DOHH2 (cell line): ENCODE measurements at regions not wholly inside any gene's neighbourhood (a gene's known extent, or its start where the extent isn't known, plus 50 kb on each side); places are given as distances from the start of the nearest gene placed in this dataset.
"Not testable (repeated sequence)": the region's sequence is repeated elsewhere in the genome, so short reads cannot be mapped to it uniquely, and the experiment has no call there.

Experiments used
- H3F3A ChIP-seq: fragments of 200-600 bp; sonication (generic), shearing (Covaris generic); 2 replicates; pipeline ENCODE4 v1.6.0; 2016; ENCODE audit warnings: antibody characterized with exemption, mild to moderate bottlenecking; ENCODE audit not compliant: control insufficient read depth, insufficient read depth
- H3K27ac ChIP-seq: fragments of 200-600 bp; sonication (generic); 2 replicates; pipeline ENCODE4 v1.5.1; 2014; ENCODE audit warnings: low read depth, mild to moderate bottlenecking, low read length, moderate library complexity
- H3K27me3 ChIP-seq: fragments of 200-600 bp; sonication (generic); 2 replicates; pipeline ENCODE4 v1.6.1; 2014; ENCODE audit warnings: mild to moderate bottlenecking, low read length, mixed read lengths; ENCODE audit not compliant: control insufficient read depth
- H3K36me3 ChIP-seq: fragments of 200-600 bp; sonication (generic); 2 replicates; pipeline ENCODE4 v1.6.1; 2014; ENCODE audit warnings: mild to moderate bottlenecking, low read length, moderate library complexity, mixed read lengths; ENCODE audit not compliant: control insufficient read depth
- H3K4me1 ChIP-seq: fragments of 200-600 bp; sonication (generic); 2 replicates; pipeline ENCODE4 v1.6.1; 2014; ENCODE audit warnings: mild to moderate bottlenecking, low read length, mixed read lengths; ENCODE audit not compliant: control insufficient read depth
- H3K4me2 ChIP-seq: fragments of 200-600 bp; sonication (generic); 2 replicates; pipeline ENCODE4 v1.6.0; 2014; ENCODE audit warnings: mild to moderate bottlenecking, low read length, moderate library complexity
- H3K4me3 ChIP-seq: fragments of 200-600 bp; sonication (generic); 2 replicates; pipeline ENCODE4 v1.5.1; 2014; ENCODE audit warnings: mild to moderate bottlenecking, low read length, mixed read lengths
- H3K79me2 ChIP-seq: fragments of 200-600 bp; sonication (generic); 2 replicates; pipeline ENCODE4 v1.6.1; 2014; ENCODE audit warnings: mild to moderate bottlenecking, low read length, mixed read lengths; ENCODE audit not compliant: control insufficient read depth
- H3K9me2 ChIP-seq: fragments of 200-600 bp; sonication (generic); replicated peaks from 2 replicates; pipeline ENCODE4 v1.6.1; 2014; ENCODE audit warnings: mild to moderate bottlenecking, low read length, mixed read lengths; ENCODE audit not compliant: control insufficient read depth
- H3K9me3 ChIP-seq: fragments of 200-600 bp; sonication (generic); 2 replicates; pipeline ENCODE4 v1.6.1; 2014; ENCODE audit warnings: antibody characterized with exemption, low read length, mixed read lengths; ENCODE audit not compliant: control insufficient read depth, insufficient read depth
- H4K20me1 ChIP-seq: fragments of 200-600 bp; sonication (generic); 2 replicates; pipeline ENCODE4 v1.6.0; 2014; ENCODE audit warnings: low read depth, mild to moderate bottlenecking, antibody characterized with exemption, low read length, moderate library complexity; ENCODE audit not compliant: control insufficient read depth, insufficient read depth
- CTCF ChIP-seq: fragments of 200-600 bp; sonication (generic); IDR thresholded peaks from one replicate; pipeline ENCODE4 v1.5.1; 2014; ENCODE audit warnings: antibody characterized with exemption, mild to moderate bottlenecking, low read depth, low read length; ENCODE audit not compliant: poor library complexity, severe bottlenecking
- EZH2phosphoT487 ChIP-seq: fragments of 200-600 bp; sonication (generic); IDR thresholded peaks from 2 replicates; pipeline ENCODE4 v1.6.1; 2017; ENCODE audit warnings: borderline replicate concordance, mild to moderate bottlenecking, antibody characterized with exemption, low read length, moderate library complexity, mixed read lengths

- no peaks in the 10 kb centered on the region for H3K79me2 ChIP-seq
- TF ChIP-seq CTCF (no peak), EZH2phosphoT487 (no peak)
- no peaks in the 10 kb centered on the region for H3K9me2 ChIP-seq
- peaks cover 15% of the 10 kb centered on the region for H3K27me3 ChIP-seq
- H3F3A ChIP-seq = no peaks in the 10 kb centered on the region
- no peak overlapping the region for H3K4me3 ChIP-seq
- no peaks in the 10 kb centered on the region for H3K9me3 ChIP-seq
- no peaks in the 10 kb centered on the region for H4K20me1 ChIP-seq
- no peak overlapping the region for H3K27ac ChIP-seq
- no peaks in the 10 kb centered on the region for H3K36me3 ChIP-seq
- H3K4me2 ChIP-seq = no peak overlapping the region
- H3K4me1 ChIP-seq = no peaks in the 10 kb centered on the region
These were observed 129.8 kb downstream of the CD164 start for GRCh38 chr6:109252261-109253041.

GRCh38 chr6:109251839-109252238 lies 130.4 kb downstream of the CD164 start:
- no peak overlapping the region for H3K4me2 ChIP-seq
- H3K27me3 ChIP-seq = peaks cover 15% of the 10 kb centered on the region
- H3K36me3 ChIP-seq = no peaks in the 10 kb centered on the region
- no peaks in the 10 kb centered on the region for H3F3A ChIP-seq
- no peaks in the 10 kb centered on the region for H3K9me3 ChIP-seq
- no peaks in the 10 kb centered on the region for H4K20me1 ChIP-seq
- H3K4me3 ChIP-seq = no peak overlapping the region
- H3K27ac ChIP-seq = no peak overlapping the region
- H3K79me2 ChIP-seq = no peaks in the 10 kb centered on the region
- H3K4me1 ChIP-seq = no peaks in the 10 kb centered on the region
- TF ChIP-seq CTCF (no peak), EZH2phosphoT487 (no peak)
- H3K9me2 ChIP-seq = no peaks in the 10 kb centered on the region

GRCh38 chr6:109250544-109251156 lies 131.6 kb downstream of the CD164 start:
- not testable (repeated sequence) for H3K36me3 ChIP-seq, H3K4me1 ChIP-seq, H3K79me2 ChIP-seq, H4K20me1 ChIP-seq, H3K9me3 ChIP-seq, H3K4me3 ChIP-seq, H3K27ac ChIP-seq, H3K27me3 ChIP-seq, H3K9me2 ChIP-seq, H3F3A ChIP-seq, H3K4me2 ChIP-seq

GRCh38 chr6:109243863-109244825 lies 138.1 kb downstream of the CD164 start:
- Histone ChIP-seq H3K4me2 (no peak overlapping the region), H4K20me1 (no peaks in the 10 kb centered on the region), H3K4me3 (no peak overlapping the region), H3K79me2 (no peaks in the 10 kb centered on the region), H3K27ac (no peak overlapping the region), H3K27me3 (peaks cover 9% of the 10 kb centered on the region; the same call in 1 of the 2 replicates), H3K9me2 (no peaks in the 10 kb centered on the region), H3K36me3 (no peaks in the 10 kb centered on the region), H3K4me1 (no peaks in the 10 kb centered on the region), H3F3A (no peaks in the 10 kb centered on the region), H3K9me3 (no peaks in the 10 kb centered on the region)
- TF ChIP-seq EZH2phosphoT487 (no peak), CTCF (no peak)
